ENCODE measurements at regions not wholly inside any gene's neighbourhood (a gene's known extent, or its start where the extent isn't known, plus 50 kb on each side); places are given as distances from the start of the nearest gene placed in this dataset.
"Not testable (repeated sequence)": the region's sequence is repeated elsewhere in the genome, so short reads cannot be mapped to it uniquely, and the experiment has no call there.

DNA sequence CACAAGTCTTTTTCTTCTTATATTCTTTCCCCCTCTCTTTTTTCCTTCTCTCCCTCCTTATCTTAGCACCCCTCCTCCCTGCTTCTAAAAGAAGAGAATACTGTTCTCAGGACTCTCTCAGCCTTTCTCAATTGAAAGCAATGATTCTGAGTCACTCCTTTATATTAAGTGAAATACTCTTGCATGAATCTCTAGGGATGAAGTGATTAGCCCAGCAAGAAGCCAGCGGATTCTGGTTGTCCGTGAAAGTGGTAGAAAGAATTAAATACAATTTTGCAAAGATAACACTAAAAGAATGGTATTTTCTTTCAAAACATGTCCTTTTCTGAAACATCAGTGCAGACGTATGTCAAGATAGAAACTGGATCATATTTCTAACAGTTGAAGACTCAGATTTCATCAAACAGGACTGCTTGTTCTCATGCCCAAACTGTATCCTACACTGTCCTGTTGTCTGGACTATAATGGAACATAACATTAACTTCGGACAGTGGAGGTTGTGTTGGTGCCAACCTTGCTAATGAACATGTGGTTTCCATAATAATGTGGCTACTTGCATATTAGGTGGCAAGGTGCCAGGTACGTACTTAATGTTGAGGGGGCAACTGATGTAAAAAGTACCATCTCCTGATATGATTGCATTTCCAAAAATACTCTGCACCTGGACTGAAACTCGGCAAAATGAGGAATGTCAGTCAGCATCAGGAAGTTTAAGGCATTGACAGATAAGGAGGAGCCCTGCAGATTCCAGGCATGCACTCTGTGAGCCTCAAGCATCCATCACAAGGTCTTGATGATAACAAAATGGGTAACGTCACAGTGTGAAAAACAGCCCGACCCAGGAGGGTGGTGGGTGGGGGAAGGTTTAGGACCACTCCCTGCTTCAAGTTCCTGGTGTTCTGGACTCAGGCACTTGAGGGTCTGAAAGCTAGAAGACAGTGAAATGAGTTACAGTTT lies 357.2 kb downstream of the DLEU7 start:
- no peaks in the 10 kb centered on the region for H3K36me3 ChIP-seq
- H3K4me3 ChIP-seq: no peak overlapping the region
- no peak overlapping the region for H3K27ac ChIP-seq
- no peaks in the 10 kb centered on the region for H3K9me3 ChIP-seq
- TF ChIP-seq EP300 (IDR thresholded peaks at IDR 0.05) (no peak), POLR2AphosphoS5 (IDR thresholded peaks at IDR 0.05) (no peak), POLR2A (IDR thresholded peaks at IDR 0.05) (no peak)
- TF ChIP-seq, protein P1, sequence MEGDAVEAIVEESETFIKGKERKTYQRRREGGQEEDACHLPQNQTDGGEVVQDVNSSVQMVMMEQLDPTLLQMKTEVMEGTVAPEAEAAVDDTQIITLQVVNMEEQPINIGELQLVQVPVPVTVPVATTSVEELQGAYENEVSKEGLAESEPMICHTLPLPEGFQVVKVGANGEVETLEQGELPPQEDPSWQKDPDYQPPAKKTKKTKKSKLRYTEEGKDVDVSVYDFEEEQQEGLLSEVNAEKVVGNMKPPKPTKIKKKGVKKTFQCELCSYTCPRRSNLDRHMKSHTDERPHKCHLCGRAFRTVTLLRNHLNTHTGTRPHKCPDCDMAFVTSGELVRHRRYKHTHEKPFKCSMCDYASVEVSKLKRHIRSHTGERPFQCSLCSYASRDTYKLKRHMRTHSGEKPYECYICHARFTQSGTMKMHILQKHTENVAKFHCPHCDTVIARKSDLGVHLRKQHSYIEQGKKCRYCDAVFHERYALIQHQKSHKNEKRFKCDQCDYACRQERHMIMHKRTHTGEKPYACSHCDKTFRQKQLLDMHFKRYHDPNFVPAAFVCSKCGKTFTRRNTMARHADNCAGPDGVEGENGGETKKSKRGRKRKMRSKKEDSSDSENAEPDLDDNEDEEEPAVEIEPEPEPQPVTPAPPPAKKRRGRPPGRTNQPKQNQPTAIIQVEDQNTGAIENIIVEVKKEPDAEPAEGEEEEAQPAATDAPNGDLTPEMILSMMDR (IDR thresholded peaks at IDR 0.05): no peak
- H3K27me3 ChIP-seq: no peaks in the 10 kb centered on the region
- DNase-seq: no peak
- 69 to 73% (median 70%) methylated on average over 8 of the region's 8 CpGs for WGBS, 5 donors
- intact Hi-C loops (cut with DNase I; ENCODE audit: low total_unique reads): no loop called here
- H3K4me1 ChIP-seq: no peaks in the 10 kb centered on the region

DNA sequence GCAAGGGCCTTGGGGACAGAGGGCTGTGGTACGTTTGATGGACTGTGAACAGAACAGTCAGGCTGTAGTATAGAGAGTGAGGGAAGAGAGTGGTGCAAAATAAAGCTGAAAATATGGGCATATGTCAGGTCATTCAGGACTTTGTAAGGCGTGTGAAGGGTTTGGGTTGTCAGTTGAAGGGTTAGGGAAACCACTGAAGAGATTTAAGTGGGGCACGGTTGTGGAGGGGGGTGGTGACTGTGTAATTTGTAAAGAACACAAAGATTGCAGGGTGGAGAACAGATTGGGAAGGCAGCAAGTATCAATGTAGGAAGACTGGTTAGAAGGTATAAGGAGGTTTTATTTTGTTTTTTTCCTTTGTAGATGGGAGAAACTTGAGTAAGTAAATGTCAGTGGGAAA lies 349.8 kb downstream of the DLEU7 start:
- TF ChIP-seq EP300 (IDR thresholded peaks at IDR 0.05) (no peak), POLR2AphosphoS5 (IDR thresholded peaks at IDR 0.05) (no peak), POLR2A (IDR thresholded peaks at IDR 0.05) (no peak)
- TF ChIP-seq, protein P1 (IDR thresholded peaks at IDR 0.05): no peak
- no peak overlapping the region for H3K4me3 ChIP-seq
- H3K27ac ChIP-seq: no peak overlapping the region
- no peaks in the 10 kb centered on the region for H3K9me3 ChIP-seq
- no peaks in the 10 kb centered on the region for H3K36me3 ChIP-seq
- no peaks in the 10 kb centered on the region for H3K4me1 ChIP-seq
- intact Hi-C loops (cut with DNase I; ENCODE audit: low total_unique reads): no loop called here
- no peak for DNase-seq
- WGBS, 5 donors: 49 to 72% (median 62%) methylated on average over 3 of the region's 3 CpGs
- H3K27me3 ChIP-seq: no peaks in the 10 kb centered on the region

DNA sequence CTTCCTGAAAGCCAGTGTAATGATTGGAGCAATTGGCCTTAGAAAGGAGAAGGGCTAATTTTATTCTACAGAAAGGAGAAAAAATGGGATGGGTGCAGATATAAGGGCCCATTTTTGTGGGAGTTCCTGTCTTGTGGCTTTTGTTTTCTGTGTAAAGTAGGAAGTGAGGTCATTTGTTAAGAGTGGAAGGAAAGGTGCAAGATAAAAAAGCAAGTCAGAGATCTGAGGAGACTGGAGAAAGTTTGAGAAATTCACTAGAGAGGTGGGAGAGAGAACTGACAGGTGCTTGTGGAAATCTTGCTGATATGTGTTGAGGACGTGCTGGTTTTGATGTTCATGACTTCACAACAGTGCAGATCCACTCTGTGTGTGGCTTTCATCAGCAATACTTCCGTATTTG lies 349.4 kb downstream of the DLEU7 start:
- Histone ChIP-seq H3K4me1 (no peaks in the 10 kb centered on the region), H3K4me3 (no peak overlapping the region), H3K27ac (no peak overlapping the region), H3K9me3 (no peaks in the 10 kb centered on the region), H3K27me3 (no peaks in the 10 kb centered on the region), H3K36me3 (no peaks in the 10 kb centered on the region)
- WGBS, 5 donors: 76 to 94% (median 92%) methylated on average over 2 of the region's 2 CpGs
- TF ChIP-seq POLR2A (IDR thresholded peaks at IDR 0.05) (no peak), POLR2AphosphoS5 (IDR thresholded peaks at IDR 0.05) (no peak), EP300 (IDR thresholded peaks at IDR 0.05) (no peak)
- TF ChIP-seq, protein P1 (IDR thresholded peaks at IDR 0.05): no peak
- no peak for DNase-seq
- intact Hi-C loops (cut with DNase I; ENCODE audit: low total_unique reads): no loop called here

DNA sequence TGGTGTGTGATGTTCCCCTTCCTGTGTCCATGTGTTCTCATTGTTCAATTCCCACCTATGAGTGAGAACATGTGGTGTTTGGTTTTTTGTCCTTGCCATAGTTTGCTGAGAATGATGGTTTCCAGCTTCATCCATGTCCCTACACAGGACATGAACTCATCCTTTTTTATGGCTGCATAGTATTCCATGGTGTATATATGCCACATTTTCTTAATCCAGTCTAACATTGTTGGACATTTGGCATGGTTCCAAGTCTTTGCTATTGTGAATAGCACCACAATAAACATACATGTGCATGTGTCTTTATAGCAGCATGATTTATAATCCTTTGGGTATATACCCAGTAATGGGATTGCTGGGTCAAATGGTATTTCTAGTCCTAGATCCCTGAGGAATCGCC lies 340.3 kb downstream of the DLEU7 start:
- DNase-seq; H3K36me3 ChIP-seq; H3K4me3 ChIP-seq; H3K27ac ChIP-seq; H3K4me1 ChIP-seq; intact Hi-C loops (cut with DNase I; ENCODE audit: low total_unique reads); H3K27me3 ChIP-seq; H3K9me3 ChIP-seq: not testable (repeated sequence)
- 89 to 100% (median 100%) methylated on average over 1 of the region's 1 CpG; no CpG with 5 or more reads in 1 of the 5 donors for WGBS, 5 donors

DNA sequence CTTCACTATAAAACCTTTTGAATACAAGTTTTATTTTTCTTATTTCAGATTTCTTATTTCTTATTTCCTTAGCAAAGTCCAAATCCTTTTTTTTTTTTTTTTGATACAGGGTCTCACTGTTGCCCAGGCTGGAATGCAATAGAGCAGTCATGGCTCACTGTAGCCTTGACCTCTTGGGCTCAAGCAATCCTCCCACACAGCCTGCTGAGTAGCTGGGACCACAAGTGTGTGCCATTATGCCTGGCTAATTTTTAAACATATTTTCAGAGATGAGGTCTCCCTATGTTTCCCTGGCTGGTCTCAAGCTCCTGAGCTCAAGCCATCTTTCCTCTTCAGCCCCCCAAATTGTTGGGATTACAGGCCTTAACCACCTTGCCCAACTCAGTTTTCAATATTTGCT lies 334.3 kb downstream of the DLEU7 start:
- no peaks in the 10 kb centered on the region for H3K27me3 ChIP-seq
- no peaks in the 10 kb centered on the region for H3K36me3 ChIP-seq
- DNase-seq: no peak
- H3K4me1 ChIP-seq: peaks cover 9 to 26% (median 19%) of the 10 kb centered on the region in 4 donors
- no peak for TF ChIP-seq POLR2A (IDR thresholded peaks at IDR 0.05)
- TF ChIP-seq, protein P1 (IDR thresholded peaks at IDR 0.05): no peak
- TF ChIP-seq POLR2AphosphoS5 (IDR thresholded peaks at IDR 0.05): no peak
- no peak for TF ChIP-seq EP300 (IDR thresholded peaks at IDR 0.05)
- H3K9me3 ChIP-seq: peaks cover 0 to 5% (median 2%) of the 10 kb centered on the region in 4 donors
- no peak overlapping the region for H3K27ac ChIP-seq
- intact Hi-C loops (cut with DNase I; ENCODE audit: low total_unique reads): no loop called here
- no peak overlapping the region for H3K4me3 ChIP-seq
